HepG2 (cell line): ENCODE measurements at regions not wholly inside any gene's neighbourhood (a gene's known extent, or its start where the extent isn't known, plus 50 kb on each side); places are given as distances from the start of the nearest gene placed in this dataset.

Experiments
- ATAC-seq: fragments of 200-7000 bp; cut with Tn5 transposase; 3 replicates; pipeline ENCODE4 v1.9.1; 2020; ENCODE audit warnings: mild to moderate bottlenecking, moderate library complexity
- BruUV-seq: library from RNA; stranded (reverse); fragments of 400-500 nt; replicated peaks from 2 replicates; lab custom pipeline; 2021; lab: Mats Ljungman, UMichigan
- CTCF ChIA-PET: fragments of 300-600 bp; formaldehyde crosslinking; extraction: SDS; loops from one replicate; lab custom pipeline; 2021; ENCODE audit warnings: low total read pairs, inconsistent platforms, low intra/inter-chr PET ratio; lab: Yijun Ruan, JAX
- POLR2A ChIA-PET: fragments of 350-600 bp; sonication (Branson Sonifier 250); formaldehyde crosslinking; loops from one replicate; lab custom pipeline; 2020; ENCODE audit warnings: antibody characterized with exemption, inconsistent platforms; lab: Yijun Ruan, JAX
- DNase-seq: peaks from one replicate; pipeline ENCODE4 v3.0.0-alpha.2; 2015; ENCODE audit warnings: low spot score
- FAIRE-seq: peaks from 3 replicates; lab custom pipeline; 2011; peaks lifted over from hg19 to GRCh38; lab: Jason Lieb, UNC
- H2AFZ ChIP-seq: one replicate; pipeline ENCODE4 v1.6.1; 2011; ENCODE audit warnings: low read length, inconsistent platforms
- H3K27ac ChIP-seq: fragments of 300-600 bp; 3 replicates; pipeline ENCODE4 v1.8.0; 2011; ENCODE audit warnings: mixed run types, mild to moderate bottlenecking, mixed read lengths, low read length, inconsistent platforms; ENCODE audit not compliant: insufficient read depth; ENCODE audit errors: extremely low read length
- H3K27me3 ChIP-seq, 2 experiments: fragments of 200-600 bp in 1 of 2; 2 replicates in 1 of 2; 3 replicates in 1 of 2; pipeline versions ENCODE4 v1.6.0 to v1.8.0; 2011; ENCODE audit warnings: low read length in 2 of 2, mild to moderate bottlenecking in 2 of 2, moderate library complexity in 2 of 2, inconsistent platforms in 1 of 2; ENCODE audit not compliant: insufficient read depth in 2 of 2, control insufficient read depth in 1 of 2
- H3K36me3 ChIP-seq, 2 experiments: fragments of 200-600 bp in 1 of 2; replicated peaks in 1 of 2; 2 replicates in 1 of 2; 3 replicates in 1 of 2; pipeline versions ENCODE4 v1.5.1 to v1.8.0; 2011; ENCODE audit warnings: low read length in 2 of 2, inconsistent platforms in 1 of 2; ENCODE audit not compliant: insufficient read depth in 2 of 2, control insufficient read depth in 1 of 2
- H3K4me1 ChIP-seq: 2 replicates; pipeline ENCODE4 v1.5.1; 2012; ENCODE audit warnings: low read length, inconsistent platforms; ENCODE audit not compliant: insufficient read depth
- H3K4me2 ChIP-seq: 2 replicates; pipeline ENCODE4 v1.6.0; 2011; ENCODE audit warnings: low read depth, low read length, inconsistent platforms
- H3K4me3 ChIP-seq, 3 experiments: fragments of 200-600 bp in 1 of 3; sonication (generic), shearing (Covaris generic) in 1 of 3; replicated peaks in 1 of 3; 2 replicates each; pipeline ENCODE4 v1.5.1; 2011 to 2016; ENCODE audit warnings: low read length in 3 of 3, inconsistent platforms in 2 of 3, low read depth in 2 of 3, mild to moderate bottlenecking in 2 of 3, control low read depth in 1 of 3, mixed read lengths in 1 of 3; ENCODE audit not compliant: insufficient read depth in 1 of 3
- H3K79me2 ChIP-seq: one replicate; pipeline ENCODE4 v1.6.1; 2011; ENCODE audit warnings: low read length, inconsistent platforms; ENCODE audit not compliant: insufficient read depth
- H3K9ac ChIP-seq: 2 replicates; pipeline ENCODE4 v1.6.0; 2011; ENCODE audit warnings: mild to moderate bottlenecking, low read depth, low read length, inconsistent platforms; ENCODE audit not compliant: insufficient read depth
- H3K9me3 ChIP-seq: 2 replicates; pipeline ENCODE4 v1.5.1; 2012; ENCODE audit warnings: mild to moderate bottlenecking, low read length
- H4K20me1 ChIP-seq: 2 replicates; pipeline ENCODE4 v1.6.0; 2011; ENCODE audit warnings: inconsistent platforms, mild to moderate bottlenecking, low read length, moderate library complexity; ENCODE audit not compliant: insufficient read depth
- FOXP4 ChIP-seq: sonication (generic); formaldehyde crosslinking; IDR thresholded peaks from 2 replicates; pipeline ENCODE4 v1.4.0; 2020; ENCODE audit warnings: missing genetic modification reagents
- MYPOP ChIP-seq: sonication (generic); formaldehyde crosslinking; IDR thresholded peaks from 2 replicates; pipeline ENCODE4 v1.8.1; 2023; ENCODE audit warnings: mild to moderate bottlenecking, moderate library complexity, missing genetic modification reagents
- TIGD3 ChIP-seq: sonication (generic); formaldehyde crosslinking; IDR thresholded peaks from 2 replicates; pipeline ENCODE4 v1.5.1; 2020; ENCODE audit warnings: mild to moderate bottlenecking, missing genetic modification reagents, borderline replicate concordance
- ZNF546 ChIP-seq: sonication (generic); formaldehyde crosslinking; conservative IDR thresholded peaks from 2 replicates; pipeline ENCODE4 v1.8.1; 2023; ENCODE audit warnings: mild to moderate bottlenecking, missing genetic modification reagents
- ZSCAN5A ChIP-seq: sonication (generic); formaldehyde crosslinking; IDR thresholded peaks from 2 replicates; pipeline ENCODE4 v1.8.0; 2022; ENCODE audit warnings: mild to moderate bottlenecking, missing genetic modification reagents, borderline replicate concordance
- WGBS: methylation state at CpG from one replicate; pipeline ENCODE4 v1.1.6; 2017; ENCODE audit warnings: low lambda C conversion rate; 5-methylcytosine and 5-hydroxymethylcytosine counted together
- in situ Hi-C: cut with HindIII; loops from 2 replicates; pipeline ENCODE4 v1.10.0; 2017; ENCODE audit warnings: low pct_unique_long_range_greater_than_20kb; ENCODE audit not compliant: extremely low pct_ligation_motif_present
- intact Hi-C: fragments of 100-400 bp; cut with micrococcal nuclease; formaldehyde crosslinking; loops from one replicate; pipeline ENCODE4 v1.10.0; 2022; ENCODE audit not compliant: unreplicated experiment

GRCh38 chr3:56878074-56878473 lies 76.3 kb upstream of the ARHGEF3 start:
- intact Hi-C loops: no loop called here
- Histone ChIP-seq H2AFZ (no peak overlapping the region), H3K4me1 (no peaks in the 10 kb centered on the region), H3K36me3 (no peaks in the 10 kb centered on the region), H4K20me1 (no peaks in the 10 kb centered on the region), H3K79me2 (no peaks in the 10 kb centered on the region), H3K4me2 (no peak overlapping the region), H3K27me3 (no peaks in the 10 kb centered on the region), H3K4me3 (no peak overlapping the region), H3K9me3 (no peaks in the 10 kb centered on the region), H3K9ac (no peak overlapping the region), H3K27ac (no peak overlapping the region)
- CTCF ChIA-PET: no interaction called here
- POLR2A ChIA-PET: no interaction called here
- BruUV-seq: no TSS peak
- DNase-seq: no peak
- FAIRE-seq: no peak
- in situ Hi-C loops: no loop called here
- WGBS: 95% methylated on average over 8 of the region's 8 CpGs
- no peak for ATAC-seq
- TF ChIP-seq ZNF546 (CRISPR knock-in tag): no peak

- Histone ChIP-seq H3K9me3 (no peaks in the 10 kb centered on the region), H3K79me2 (no peaks in the 10 kb centered on the region), H3K9ac (no peak overlapping the region), H3K4me1 (no peaks in the 10 kb centered on the region), H2AFZ (no peak overlapping the region), H3K27me3 (no peaks in the 10 kb centered on the region), H3K4me2 (no peak overlapping the region), H3K36me3 (no peaks in the 10 kb centered on the region), H3K27ac (no peak overlapping the region), H3K4me3 (no peak overlapping the region), H4K20me1 (no peaks in the 10 kb centered on the region)
- WGBS: 97% methylated on average over 2 of the region's 3 CpGs
- intact Hi-C loops (no loop called here), in situ Hi-C loops (no loop called here)
- no peak for DNase-seq
- no peak for TF ChIP-seq ZSCAN5A
- TF ChIP-seq FOXP4 (CRISPR knock-in tag): no peak
- no peak for TF ChIP-seq TIGD3 (CRISPR knock-in tag)
- no peak for TF ChIP-seq MYPOP (CRISPR knock-in tag)
- BruUV-seq: no TSS peak
- FAIRE-seq: no peak
- CTCF ChIA-PET: interaction anchor here (0.6 kb wide), 1 partner anchor 118 kb away, joined by 3 read pairs; no protein-coding TSS in a partner anchor
- ATAC-seq: no peak
- POLR2A ChIA-PET: no interaction called here
Measured at GRCh38 chr3:56876916-56877315, 75.2 kb upstream of the ARHGEF3 start.
